ENCODE measurements at regions not wholly inside any gene's neighbourhood (a gene's known extent, or its start where the extent isn't known, plus 50 kb on each side); places are given as distances from the start of the nearest gene placed in this dataset.

DNA sequence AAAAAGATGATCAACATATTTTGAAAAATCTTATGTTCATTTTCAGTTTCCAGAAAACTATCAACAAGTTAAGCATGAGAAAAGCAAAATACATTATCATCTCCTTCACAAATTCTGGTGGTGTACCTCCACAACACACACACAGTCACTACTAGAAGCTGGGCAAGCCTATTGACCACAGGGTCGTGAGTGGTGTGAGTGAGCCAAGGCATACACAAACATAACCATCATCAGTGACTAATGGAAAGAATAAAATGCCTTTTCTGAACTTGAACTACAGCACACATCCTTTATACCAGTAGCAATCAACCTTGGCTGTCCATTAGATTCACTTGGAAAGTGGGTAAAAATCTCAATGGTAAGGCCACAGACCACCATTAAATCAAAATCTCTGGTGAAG is 180.2 kb downstream of the FAM47B start:
- H2BK5ac ChIP-seq (ENCODE audit: insufficient read length, low read length) = no peak overlapping the region
- no peaks in the 10 kb centered on the region for H4K20me1 ChIP-seq (ENCODE audit: control insufficient read depth, insufficient read depth, insufficient read length)
- H3K4me3 Mint-ChIP-seq = no peak overlapping the region
- H4K5ac ChIP-seq (ENCODE audit: insufficient read length, low read depth, low read length) = no peak overlapping the region
- H3K36me3 Mint-ChIP-seq (ENCODE audit: insufficient read depth in 1 of 3, low read depth in 3 of 3) = peaks cover 0 to 2% (median 2%) of the 10 kb centered on the region in 3 experiments; a peak in 3 of 7 replicates
- H2BK20ac ChIP-seq (ENCODE audit: low read depth, low read length, poor library complexity, severe bottlenecking) = no peak overlapping the region
- H3K27ac ChIP-seq (ENCODE audit: insufficient read length, low read depth, low read length) = no peak overlapping the region
- H3K56ac ChIP-seq (ENCODE audit: insufficient read length, low read depth, low read length) = no peak overlapping the region
- no peak overlapping the region for H3K18ac ChIP-seq (ENCODE audit: insufficient read length, low read depth, low read length)
- WGBS (ENCODE audit: extremely low coverage, insufficient read length, low lambda C conversion rate) = no CpG with 5 or more reads among the region's 1 CpG
- no peak overlapping the region for H3K23ac ChIP-seq (ENCODE audit: insufficient read length, low read depth, low read length)
- H3T11ph ChIP-seq (ENCODE audit: low read length) = no peak overlapping the region
- no peaks in the 10 kb centered on the region for H3K27me3 Mint-ChIP-seq (ENCODE audit: low read depth)
- H3K27ac Mint-ChIP-seq = no peak overlapping the region
- H3K23me2 ChIP-seq (ENCODE audit: insufficient read length, low read depth, low read length, poor library complexity, severe bottlenecking) = no peaks in the 10 kb centered on the region
- H4K8ac ChIP-seq (replicated peaks; ENCODE audit: insufficient read length, low read depth, low read length) = no peak overlapping the region
- no peak overlapping the region for H3K14ac ChIP-seq (ENCODE audit: insufficient read depth, low read length)
- no peak overlapping the region for H4K91ac ChIP-seq (ENCODE audit: insufficient read length, low read depth, low read length)
- TF ChIP-seq, protein P1, sequence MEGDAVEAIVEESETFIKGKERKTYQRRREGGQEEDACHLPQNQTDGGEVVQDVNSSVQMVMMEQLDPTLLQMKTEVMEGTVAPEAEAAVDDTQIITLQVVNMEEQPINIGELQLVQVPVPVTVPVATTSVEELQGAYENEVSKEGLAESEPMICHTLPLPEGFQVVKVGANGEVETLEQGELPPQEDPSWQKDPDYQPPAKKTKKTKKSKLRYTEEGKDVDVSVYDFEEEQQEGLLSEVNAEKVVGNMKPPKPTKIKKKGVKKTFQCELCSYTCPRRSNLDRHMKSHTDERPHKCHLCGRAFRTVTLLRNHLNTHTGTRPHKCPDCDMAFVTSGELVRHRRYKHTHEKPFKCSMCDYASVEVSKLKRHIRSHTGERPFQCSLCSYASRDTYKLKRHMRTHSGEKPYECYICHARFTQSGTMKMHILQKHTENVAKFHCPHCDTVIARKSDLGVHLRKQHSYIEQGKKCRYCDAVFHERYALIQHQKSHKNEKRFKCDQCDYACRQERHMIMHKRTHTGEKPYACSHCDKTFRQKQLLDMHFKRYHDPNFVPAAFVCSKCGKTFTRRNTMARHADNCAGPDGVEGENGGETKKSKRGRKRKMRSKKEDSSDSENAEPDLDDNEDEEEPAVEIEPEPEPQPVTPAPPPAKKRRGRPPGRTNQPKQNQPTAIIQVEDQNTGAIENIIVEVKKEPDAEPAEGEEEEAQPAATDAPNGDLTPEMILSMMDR (conservative IDR thresholded peaks at IDR 0.05) = no peak
- no peaks in the 10 kb centered on the region for H3K4me1 ChIP-seq (ENCODE audit: insufficient read depth, low read length)
- DNase-seq = no peak
- H3K4me2 ChIP-seq (ENCODE audit: insufficient read depth, insufficient read length, low read length) = no peak overlapping the region
- H3K4me1 Mint-ChIP-seq = no peaks in the 10 kb centered on the region
- no peak overlapping the region for H2BK120ac ChIP-seq (ENCODE audit: low read depth, low read length, poor library complexity, severe bottlenecking)
- H2BK12ac ChIP-seq (ENCODE audit: insufficient read length, low read depth, low read length) = no peak overlapping the region
- no peak overlapping the region for H2AK5ac ChIP-seq (ENCODE audit: insufficient read length, low read length)
- no peaks in the 10 kb centered on the region for H3K9me3 ChIP-seq (ENCODE audit: control insufficient read depth, low read depth, low read length)
- H2BK15ac ChIP-seq (ENCODE audit: low read depth, low read length) = no peak overlapping the region
- peaks cover 51 to 67% of the 10 kb centered on the region in 2 experiments for H3K9me3 Mint-ChIP-seq
- no peaks in the 10 kb centered on the region for H3K79me1 ChIP-seq (ENCODE audit: insufficient read depth, low read depth, low read length, poor library complexity, severe bottlenecking)
- no peaks in the 10 kb centered on the region for H3K79me2 ChIP-seq (ENCODE audit: insufficient read depth, low read length)
- no peak overlapping the region for H3K4ac ChIP-seq (ENCODE audit: low read depth, low read length)
- H3K9ac ChIP-seq (ENCODE audit: extremely low read depth, insufficient read length, low read length) = no peak overlapping the region
- no peaks in the 10 kb centered on the region for H3K27me3 ChIP-seq (ENCODE audit: insufficient read depth, low read length)
- H2AFZ ChIP-seq (ENCODE audit: low read length) = no peak overlapping the region
